Stimulated activated naive B cell treated with anti-CD40 and anti-IgM and Interleukin-4, amounts not matched to agents 10 μg/mL and 1 μg/mL and 100 μg/mL, for 72 hours (primary cell): ENCODE measurements at regions not wholly inside any gene's neighbourhood (a gene's known extent, or its start where the extent isn't known, plus 50 kb on each side); places are given as distances from the start of the nearest gene placed in this dataset.
"Not testable (repeated sequence)": the region's sequence is repeated elsewhere in the genome, so short reads cannot be mapped to it uniquely, and the experiment has no call there.

ENCODE experiments used
- ATAC-seq, 2 donors: fragments of 150-1000 bp; cut with Tn5 transposase; replicated peaks; 2 replicates each; pipeline ENCODE4 v1.10.0; 2021; ENCODE audit warnings: moderate library complexity in 1 of 2
- DNase-seq: peaks from one replicate; pipeline ENCODE4 v3.0.0; 2021
- H3K27ac Mint-ChIP-seq: one replicate; pipeline ENCODE4 v1.8.0; 2022; ENCODE audit warnings: mild to moderate bottlenecking, mixed read lengths
- H3K27me3 Mint-ChIP-seq, 2 donors: one replicate each; pipeline ENCODE4 v1.8.0; 2022; ENCODE audit warnings: mixed read lengths in 2 of 2
- H3K36me3 Mint-ChIP-seq, 2 donors: one replicate each; pipeline ENCODE4 v1.8.0; 2022; ENCODE audit warnings: mixed read lengths in 2 of 2, mild to moderate bottlenecking in 1 of 2
- H3K4me1 Mint-ChIP-seq, 2 donors: one replicate each; pipeline ENCODE4 v1.8.0; 2022; ENCODE audit warnings: mixed read lengths in 2 of 2, mild to moderate bottlenecking in 1 of 2
- H3K4me3 Mint-ChIP-seq, 2 donors: one replicate each; pipeline ENCODE4 v1.8.0; 2022; ENCODE audit warnings: mild to moderate bottlenecking in 2 of 2, mixed read lengths in 2 of 2, moderate library complexity in 1 of 2
- H3K9me3 Mint-ChIP-seq, 2 donors: one replicate each; pipeline ENCODE4 v1.8.0; 2022; ENCODE audit warnings: mixed read lengths in 2 of 2, mild to moderate bottlenecking in 1 of 2

DNA sequence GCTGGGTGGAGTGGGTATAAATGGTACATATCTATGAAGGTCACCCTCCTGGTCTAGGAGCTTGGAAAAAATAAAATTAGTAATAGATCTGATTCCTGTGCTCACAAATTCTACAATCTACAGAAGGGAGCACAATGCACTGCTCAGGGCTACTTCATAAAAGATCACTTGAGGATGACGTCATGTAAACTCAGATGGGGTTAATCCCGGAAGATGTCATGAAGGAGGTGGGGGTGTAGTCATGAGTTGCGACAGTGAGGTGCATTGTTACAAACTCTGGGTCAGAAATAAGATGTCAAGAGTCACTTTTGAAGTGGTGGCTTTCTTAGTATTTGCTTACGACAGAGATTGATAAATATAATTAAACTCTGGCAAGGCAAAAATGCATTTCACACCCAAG is 68.2 kb downstream of the LHX9 start:
- Mint-ChIP-seq H3K27me3 (peaks cover 0 to 4% of the 10 kb centered on the region in 2 donors), H3K4me3 (no peak overlapping the region), H3K9me3 (no peaks in the 10 kb centered on the region), H3K27ac (no peak overlapping the region), H3K36me3 (no peaks in the 10 kb centered on the region), H3K4me1 (peaks cover 0 to 2% of the 10 kb centered on the region in 2 donors)
- no peak for ATAC-seq
- DNase-seq = no peak

DNA sequence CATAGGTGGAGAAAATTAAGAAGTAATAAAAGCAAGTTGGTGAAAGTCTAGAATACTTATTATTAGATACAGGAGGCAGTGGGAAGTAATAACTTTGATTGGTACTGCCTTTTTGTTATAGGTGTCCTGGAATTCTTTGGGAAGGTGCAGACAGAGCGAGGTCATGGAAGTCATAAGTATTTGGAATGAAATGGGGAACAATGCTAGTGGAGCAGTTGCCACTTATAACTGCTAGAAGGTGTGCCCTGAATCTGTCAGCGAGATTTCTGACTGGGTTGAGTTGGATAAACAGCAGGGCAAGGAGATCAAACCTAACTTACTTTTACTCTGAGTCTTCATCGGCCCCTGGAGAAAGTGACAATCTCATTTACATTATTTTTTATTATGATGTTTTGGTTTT is 69.6 kb downstream of the LHX9 start:
- H3K27me3 Mint-ChIP-seq = no peaks in the 10 kb centered on the region
- no peak overlapping the region for H3K4me3 Mint-ChIP-seq
- H3K36me3 Mint-ChIP-seq = no peaks in the 10 kb centered on the region
- no peak for ATAC-seq
- H3K27ac Mint-ChIP-seq = no peak overlapping the region
- peaks cover 0 to 2% of the 10 kb centered on the region in 2 donors for H3K4me1 Mint-ChIP-seq
- DNase-seq = no peak
- no peaks in the 10 kb centered on the region for H3K9me3 Mint-ChIP-seq

DNA sequence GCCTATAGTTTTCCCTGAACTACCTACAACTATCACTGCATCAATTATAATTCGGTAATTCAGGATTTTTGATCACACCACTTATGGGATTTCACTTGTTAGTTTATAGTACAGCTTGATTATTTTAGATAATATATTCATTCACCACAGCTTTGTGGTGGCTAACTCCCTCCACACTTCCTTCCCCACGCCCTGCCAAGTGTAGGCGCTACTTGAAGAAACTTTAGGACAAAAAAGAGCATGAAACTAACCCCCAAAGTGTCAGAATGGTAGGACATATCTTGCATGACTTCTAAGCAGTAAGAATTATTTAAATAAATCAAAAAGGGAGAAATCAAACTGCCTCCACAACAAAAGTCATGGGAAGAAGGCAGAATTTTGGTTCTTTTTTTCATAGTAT is 70.1 kb downstream of the LHX9 start:
- ATAC-seq (no peak), DNase-seq (no peak)
- no peak overlapping the region for H3K4me3 Mint-ChIP-seq
- no peak overlapping the region for H3K27ac Mint-ChIP-seq
- no peaks in the 10 kb centered on the region for H3K27me3 Mint-ChIP-seq
- H3K36me3 Mint-ChIP-seq = no peaks in the 10 kb centered on the region
- no peaks in the 10 kb centered on the region for H3K9me3 Mint-ChIP-seq
- H3K4me1 Mint-ChIP-seq = peaks cover 0 to 2% of the 10 kb centered on the region in 2 donors

DNA sequence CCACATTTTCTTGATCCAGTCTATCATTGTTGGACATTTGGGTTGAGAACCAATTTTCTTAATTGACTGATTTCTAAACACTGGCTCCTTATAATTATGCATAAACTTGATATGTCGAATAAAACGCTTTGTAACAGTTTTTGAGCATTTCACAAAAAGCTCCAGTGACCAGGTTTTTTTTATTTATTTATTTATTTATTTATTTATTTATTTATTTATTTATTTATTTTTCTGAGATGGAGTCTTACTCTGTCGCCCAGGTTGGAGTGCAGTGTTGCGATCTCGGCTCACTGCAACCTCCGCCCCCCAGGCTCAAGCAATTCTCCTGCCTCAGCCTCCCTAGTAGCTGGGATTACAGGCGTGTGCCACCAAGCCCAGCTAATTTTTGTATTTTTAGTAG is 71.4 kb downstream of the LHX9 start:
- not testable (repeated sequence) for H3K4me1 Mint-ChIP-seq, H3K4me3 Mint-ChIP-seq, DNase-seq, H3K36me3 Mint-ChIP-seq, H3K27me3 Mint-ChIP-seq, ATAC-seq, H3K9me3 Mint-ChIP-seq, H3K27ac Mint-ChIP-seq

DNA sequence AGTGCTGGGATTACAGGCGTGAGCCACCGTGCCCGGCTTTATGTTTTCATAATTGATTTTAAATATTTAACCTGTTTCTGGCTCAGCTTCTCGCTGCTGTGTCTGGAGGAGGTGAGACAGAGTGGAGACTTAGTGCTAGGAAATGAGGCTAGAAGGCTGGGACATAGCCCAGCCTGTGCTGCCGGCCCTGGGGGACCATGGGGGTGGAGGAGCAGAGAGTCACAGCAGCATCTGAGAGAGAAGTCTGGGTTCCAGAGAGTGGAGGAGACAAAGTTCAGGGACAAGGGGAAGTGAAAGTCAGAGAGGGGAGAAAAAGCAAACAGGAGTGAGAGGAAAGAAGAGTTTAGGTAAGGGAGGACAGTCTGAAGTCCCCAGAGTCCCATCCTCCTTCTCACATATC is 71.9 kb downstream of the LHX9 start:
- Mint-ChIP-seq H3K27me3 (no peaks in the 10 kb centered on the region), H3K4me3 (no peak overlapping the region), H3K27ac (no peak overlapping the region), H3K36me3 (no peaks in the 10 kb centered on the region), H3K9me3 (no peaks in the 10 kb centered on the region), H3K4me1 (peaks cover 0 to 2% of the 10 kb centered on the region in 2 donors)
- DNase-seq (no peak), ATAC-seq (no peak)

DNA sequence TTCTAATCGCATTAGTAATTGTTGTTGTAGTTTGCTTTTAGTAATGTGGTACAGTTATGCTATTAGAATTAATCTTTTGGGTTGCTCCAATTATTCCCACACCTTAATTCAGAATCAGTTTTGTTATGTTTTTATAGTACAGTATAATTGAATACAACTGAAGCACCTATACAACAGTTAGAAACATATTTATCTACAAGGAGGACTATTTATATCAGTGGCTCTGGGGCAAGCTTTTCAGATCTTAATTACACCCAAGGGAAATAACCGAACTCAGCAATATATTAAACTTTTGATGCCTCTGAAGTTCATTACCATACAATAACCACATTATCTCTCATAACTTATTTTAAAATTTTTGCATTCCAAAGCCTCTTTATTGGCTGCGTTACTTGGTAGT is 74.4 kb downstream of the LHX9 start:
- no peaks in the 10 kb centered on the region for H3K36me3 Mint-ChIP-seq
- no peak for DNase-seq
- H3K9me3 Mint-ChIP-seq = peaks cover 0 to 1% of the 10 kb centered on the region in 2 donors
- H3K4me3 Mint-ChIP-seq = no peak overlapping the region
- no peaks in the 10 kb centered on the region for H3K27me3 Mint-ChIP-seq
- no peak for ATAC-seq
- peaks cover 0 to 2% of the 10 kb centered on the region in 2 donors for H3K4me1 Mint-ChIP-seq
- no peak overlapping the region for H3K27ac Mint-ChIP-seq

DNA sequence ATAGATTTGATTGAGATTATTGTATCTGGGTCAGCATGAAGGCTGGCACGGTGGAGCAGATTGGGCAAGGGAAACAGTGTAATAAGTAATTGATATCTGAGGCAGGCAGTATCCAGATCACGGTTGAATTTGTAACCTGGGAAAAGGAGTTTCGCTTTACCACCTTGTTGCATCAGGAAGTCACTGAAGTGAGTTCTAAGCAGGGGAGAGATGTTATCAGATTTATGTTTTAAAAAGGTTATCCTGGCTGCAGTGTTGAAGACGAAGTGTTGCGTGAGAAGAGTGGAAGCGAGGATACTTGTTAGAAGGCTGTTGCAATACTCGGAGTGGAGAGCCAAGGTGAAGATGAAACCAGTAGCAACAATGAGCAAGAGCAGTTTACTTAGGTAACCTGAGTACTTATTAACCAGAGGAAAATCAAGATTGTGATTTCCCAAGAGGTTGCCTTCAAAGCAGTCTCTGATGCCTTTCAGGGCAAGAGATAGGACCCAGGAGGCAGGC is 77.8 kb downstream of the LHX9 start:
- peaks cover 0 to 5% of the 10 kb centered on the region in 2 donors for H3K27me3 Mint-ChIP-seq
- H3K4me1 Mint-ChIP-seq = no peaks in the 10 kb centered on the region
- no peak overlapping the region for H3K4me3 Mint-ChIP-seq
- no peak overlapping the region for H3K27ac Mint-ChIP-seq
- H3K9me3 Mint-ChIP-seq = peaks cover 0 to 1% of the 10 kb centered on the region in 2 donors
- no peaks in the 10 kb centered on the region for H3K36me3 Mint-ChIP-seq
- DNase-seq (no peak), ATAC-seq (no peak)

DNA sequence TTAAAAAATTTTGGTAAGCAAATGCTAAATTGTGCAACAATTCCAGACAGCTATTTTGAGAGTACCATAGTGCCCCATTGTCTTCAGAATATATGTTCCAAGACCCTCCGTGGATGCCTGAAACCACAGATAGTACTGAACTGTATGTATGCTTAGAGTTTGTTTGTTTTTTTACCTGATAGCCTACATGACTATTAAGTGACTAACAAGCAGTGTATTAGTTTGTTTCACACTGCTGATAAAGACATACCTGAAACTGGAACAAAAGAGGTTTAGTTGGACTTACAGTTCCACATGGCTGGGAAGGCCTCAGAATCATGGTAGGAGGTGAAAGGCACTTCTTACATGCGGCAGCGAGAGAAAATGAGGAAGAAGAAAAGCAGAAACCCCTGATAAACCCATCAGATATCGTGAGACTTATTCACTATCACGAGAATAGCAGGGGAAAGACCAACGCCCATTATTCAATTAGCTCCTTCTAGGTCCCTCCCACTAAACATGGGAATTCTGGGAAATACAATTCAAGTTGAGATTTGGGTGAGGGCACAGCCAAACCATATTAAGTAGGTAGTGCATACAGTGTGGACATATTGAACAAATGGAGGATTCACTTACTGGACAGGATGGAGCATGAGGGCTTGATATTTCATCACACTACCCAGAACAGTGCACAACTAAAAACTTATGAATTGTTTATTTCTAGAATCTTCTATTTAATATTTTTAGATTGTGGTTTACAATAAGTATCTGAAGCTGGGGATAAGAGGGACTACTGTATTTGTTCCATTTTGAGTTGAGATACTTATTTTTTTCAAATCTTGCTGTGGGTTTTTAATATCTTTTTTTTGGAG is 78.5 kb downstream of the LHX9 start:
- Mint-ChIP-seq H3K27ac (no peak overlapping the region), H3K36me3 (no peaks in the 10 kb centered on the region), H3K9me3 (peaks cover 0 to 1% of the 10 kb centered on the region in 2 donors), H3K4me1 (no peaks in the 10 kb centered on the region), H3K27me3 (peaks cover 0 to 5% of the 10 kb centered on the region in 2 donors), H3K4me3 (no peak overlapping the region)
- DNase-seq (no peak), ATAC-seq (no peak)

DNA sequence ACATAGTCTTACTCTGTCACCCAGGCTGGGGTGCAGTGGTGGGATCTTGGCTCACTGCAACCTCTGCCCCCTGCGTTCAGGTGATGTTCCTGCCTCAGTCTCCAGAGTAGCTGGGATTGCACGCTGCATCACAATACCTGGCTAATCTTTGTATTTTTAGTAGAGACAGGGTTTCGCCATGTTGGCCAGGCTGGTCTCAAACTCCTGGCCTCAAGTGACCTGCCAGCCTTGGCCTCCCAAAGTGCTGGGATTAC is 79.0 kb downstream of the LHX9 start:
- not testable (repeated sequence) for H3K27me3 Mint-ChIP-seq, H3K4me3 Mint-ChIP-seq, ATAC-seq, H3K9me3 Mint-ChIP-seq, H3K4me1 Mint-ChIP-seq, DNase-seq, H3K36me3 Mint-ChIP-seq, H3K27ac Mint-ChIP-seq

DNA sequence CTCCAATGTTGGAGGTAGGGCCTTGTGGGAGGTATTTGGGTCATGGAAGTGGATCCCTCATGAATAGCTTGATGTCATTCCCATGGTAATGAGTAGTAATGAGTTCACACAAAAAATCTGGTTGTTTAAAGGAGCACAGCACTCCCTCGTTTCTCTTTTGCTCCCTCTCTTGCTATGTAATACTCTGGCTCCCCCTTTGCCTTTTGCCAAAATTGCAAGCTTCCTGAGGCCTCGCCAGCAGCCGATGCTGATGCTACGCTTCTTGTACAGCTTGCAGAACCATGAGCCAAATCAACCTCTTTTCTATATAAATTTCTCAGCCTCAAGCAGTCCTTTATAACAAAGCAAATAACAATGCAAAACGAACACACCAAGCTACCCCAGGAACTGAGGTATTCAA is 80.9 kb downstream of the LHX9 start:
- H3K27me3 Mint-ChIP-seq = peaks cover 0 to 5% of the 10 kb centered on the region in 2 donors
- H3K4me1 Mint-ChIP-seq = peaks cover 2 to 5% of the 10 kb centered on the region in 2 donors
- no peak for ATAC-seq

DNA sequence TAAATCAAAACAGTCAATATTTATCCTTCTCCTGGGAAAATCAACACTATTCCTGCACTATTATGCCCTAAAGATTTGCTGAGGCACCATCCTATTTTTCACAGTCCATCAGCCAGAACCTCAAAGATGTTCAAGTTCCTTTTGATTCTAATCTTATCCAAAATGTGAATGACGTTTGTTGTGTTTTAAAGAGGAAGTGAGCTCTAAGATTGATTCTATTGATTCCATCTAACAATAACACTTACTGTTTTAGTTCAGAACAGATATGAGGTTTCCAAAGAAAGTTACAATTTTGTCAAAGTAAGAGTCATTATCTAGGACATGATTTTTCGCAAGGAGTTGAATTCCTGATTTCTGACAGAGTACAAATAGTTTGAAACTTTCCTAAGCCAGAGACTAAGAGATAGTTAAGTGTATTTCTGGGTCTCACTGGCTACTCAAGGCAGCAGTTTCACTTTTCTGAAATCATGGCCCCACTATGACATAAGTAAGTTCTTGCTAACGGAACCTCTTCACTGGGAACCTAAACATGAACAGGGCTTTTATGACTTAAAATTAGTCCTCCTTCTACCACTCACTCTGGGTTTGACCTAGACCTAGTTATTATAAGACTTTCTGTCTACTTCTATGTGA is 84.7 kb downstream of the LHX9 start:
- H3K9me3 Mint-ChIP-seq = no peaks in the 10 kb centered on the region

More for the DNA sequence above, 80.9 kb downstream of the LHX9 start:
- Mint-ChIP-seq H3K36me3 (no peaks in the 10 kb centered on the region), H3K27ac (no peak overlapping the region), H3K9me3 (peaks cover 0 to 1% of the 10 kb centered on the region in 2 donors), H3K4me3 (no peak overlapping the region)
- DNase-seq = no peak

DNA sequence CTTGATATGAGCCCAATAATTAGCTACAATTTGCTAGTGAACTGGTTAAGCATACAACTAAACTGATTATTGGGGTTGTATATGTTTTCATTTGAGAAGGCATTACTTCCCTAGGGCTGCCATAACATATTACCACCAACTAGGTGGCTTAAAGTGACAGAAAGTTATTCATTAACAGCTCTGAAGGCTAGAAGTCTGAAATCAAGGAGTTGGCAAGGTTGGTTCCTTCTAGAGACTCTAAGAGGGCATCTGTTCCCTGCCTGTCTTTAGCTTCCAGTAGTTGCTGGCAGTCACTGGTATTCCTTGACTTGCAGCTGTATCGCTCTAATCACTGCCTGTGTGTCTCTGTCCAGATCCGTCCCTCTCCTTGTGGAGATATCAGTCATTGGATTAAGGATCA is 86.3 kb downstream of the LHX9 start:
- H3K27ac Mint-ChIP-seq = peak overlapping the region; percentile 6
- peaks cover under 1 to 1% of the 10 kb centered on the region in 2 donors for H3K9me3 Mint-ChIP-seq

More for the DNA sequence above, 84.7 kb downstream of the LHX9 start:
- H3K36me3 Mint-ChIP-seq = no peaks in the 10 kb centered on the region
- no peak overlapping the region for H3K27ac Mint-ChIP-seq
- ATAC-seq (peak in 1 of 2 donors; percentile 67), DNase-seq (no peak)
- H3K4me3 Mint-ChIP-seq = no peak overlapping the region
- peaks cover 5 to 13% of the 10 kb centered on the region in 2 donors for H3K27me3 Mint-ChIP-seq
- peaks cover 2 to 5% of the 10 kb centered on the region in 2 donors for H3K4me1 Mint-ChIP-seq

DNA sequence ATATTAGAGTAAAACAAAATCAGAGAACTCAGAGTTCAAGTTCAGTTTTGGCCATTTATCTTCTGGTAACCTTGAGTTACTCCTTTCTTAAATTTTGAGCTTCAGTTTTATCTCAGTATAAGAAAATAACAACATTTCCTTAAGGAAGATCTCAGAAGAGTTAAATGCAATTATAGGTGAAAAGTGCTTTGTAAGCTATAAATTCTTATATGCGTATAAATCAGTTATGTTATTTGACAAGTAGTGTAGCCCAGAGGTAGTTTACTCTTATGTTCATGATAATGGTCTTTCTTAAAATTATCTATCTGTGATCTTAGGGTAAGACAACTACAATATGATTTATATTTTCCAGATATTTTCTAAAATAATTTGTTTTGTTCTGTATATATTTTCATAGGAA is 89.8 kb downstream of the LHX9 start:
- peaks cover 15 to 17% of the 10 kb centered on the region in 2 donors for H3K9me3 Mint-ChIP-seq
- H3K4me1 Mint-ChIP-seq = no peaks in the 10 kb centered on the region
- H3K4me3 Mint-ChIP-seq = no peak overlapping the region
- ATAC-seq (no peak), DNase-seq (no peak)
- no peak overlapping the region for H3K27ac Mint-ChIP-seq
- peaks cover 13 to 23% of the 10 kb centered on the region in 2 donors for H3K27me3 Mint-ChIP-seq
- peaks cover 0 to 7% of the 10 kb centered on the region in 2 donors for H3K36me3 Mint-ChIP-seq

More for the DNA sequence above, 86.3 kb downstream of the LHX9 start:
- DNase-seq (no peak), ATAC-seq (peak in 1 of 2 donors; percentile 19)
- Mint-ChIP-seq H3K36me3 (peaks cover 0 to under 1% of the 10 kb centered on the region in 2 donors), H3K4me3 (no peak overlapping the region), H3K27me3 (peaks cover 12 to 13% of the 10 kb centered on the region in 2 donors), H3K4me1 (peaks cover 2 to 5% of the 10 kb centered on the region in 2 donors)

DNA sequence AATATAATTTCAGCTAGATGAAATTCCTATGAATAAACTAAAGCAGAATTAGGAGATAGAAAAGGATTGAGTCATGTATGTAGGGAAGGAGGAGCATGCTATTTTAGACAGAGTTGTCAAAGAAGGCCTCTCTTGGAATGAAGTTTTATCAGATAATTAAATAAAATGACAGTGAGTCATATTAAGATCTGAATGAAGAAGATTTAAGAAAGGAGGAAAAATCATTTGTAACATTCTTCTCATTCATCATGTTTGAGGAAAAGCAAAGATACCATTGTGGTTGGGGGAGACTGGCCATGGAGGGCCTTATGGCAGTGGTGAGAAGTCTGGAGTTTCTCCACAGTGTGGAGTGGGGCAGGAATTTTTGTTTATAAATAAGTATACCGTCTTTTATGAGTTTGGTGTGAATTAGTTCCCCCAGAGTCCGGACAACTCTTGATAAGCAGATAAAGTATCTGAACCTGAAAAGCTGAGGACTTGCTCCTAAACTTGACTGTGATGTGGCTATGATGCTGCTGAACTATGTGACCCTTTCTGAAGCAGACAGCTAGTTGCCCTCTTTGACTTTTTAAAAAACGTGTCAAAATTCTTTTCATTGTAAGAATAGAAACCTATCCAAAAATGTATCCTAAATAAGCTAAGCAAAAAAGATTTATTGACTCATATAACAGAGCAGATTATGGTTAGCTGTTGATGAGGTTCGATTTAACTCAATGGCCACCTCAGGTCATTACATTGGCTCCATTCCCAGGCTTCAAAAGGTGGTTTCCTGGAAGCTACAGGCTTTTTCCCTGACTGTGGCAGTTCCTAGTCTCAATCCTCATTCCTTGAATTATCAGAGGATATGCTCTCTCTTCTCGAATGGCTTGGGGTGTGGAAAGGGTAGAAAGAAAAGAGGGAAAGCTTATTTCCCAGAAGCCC is 90.8 kb downstream of the LHX9 start:
- no peaks in the 10 kb centered on the region for H3K4me1 Mint-ChIP-seq

More for the DNA sequence above, 90.8 kb downstream of the LHX9 start:
- Mint-ChIP-seq H3K27ac (no peak overlapping the region), H3K27me3 (peaks cover 13 to 23% of the 10 kb centered on the region in 2 donors), H3K4me3 (no peak overlapping the region), H3K36me3 (peaks cover 0 to 7% of the 10 kb centered on the region in 2 donors), H3K9me3 (peaks cover 15 to 17% of the 10 kb centered on the region in 2 donors)
- no peak for ATAC-seq
- no peak for DNase-seq
